SU-DHL-6 (cell line): ENCODE measurements at regions not wholly inside any gene's neighbourhood (a gene's known extent, or its start where the extent isn't known, plus 50 kb on each side); places are given as distances from the start of the nearest gene placed in this dataset.

Experiments used
- EZH2phosphoT487 ChIP-seq: fragments of 200-600 bp; sonication (generic), shearing (Covaris generic); conservative IDR thresholded peaks from 2 replicates; pipeline ENCODE4 v1.6.1; 2018; ENCODE audit warnings: mild to moderate bottlenecking, antibody characterized with exemption, low read length, moderate library complexity, mixed read lengths
- TF ChIP-seq, protein P1 (sequence below): fragments of 200-600 bp; sonication (generic); IDR thresholded peaks from one replicate; pipeline ENCODE4 v1.5.1; 2017; ENCODE audit warnings: antibody characterized with exemption, mild to moderate bottlenecking, low read length, moderate library complexity; ENCODE audit not compliant: insufficient read depth, poor library complexity, severe bottlenecking

- TF ChIP-seq EZH2phosphoT487: no peak
- TF ChIP-seq, protein P1, sequence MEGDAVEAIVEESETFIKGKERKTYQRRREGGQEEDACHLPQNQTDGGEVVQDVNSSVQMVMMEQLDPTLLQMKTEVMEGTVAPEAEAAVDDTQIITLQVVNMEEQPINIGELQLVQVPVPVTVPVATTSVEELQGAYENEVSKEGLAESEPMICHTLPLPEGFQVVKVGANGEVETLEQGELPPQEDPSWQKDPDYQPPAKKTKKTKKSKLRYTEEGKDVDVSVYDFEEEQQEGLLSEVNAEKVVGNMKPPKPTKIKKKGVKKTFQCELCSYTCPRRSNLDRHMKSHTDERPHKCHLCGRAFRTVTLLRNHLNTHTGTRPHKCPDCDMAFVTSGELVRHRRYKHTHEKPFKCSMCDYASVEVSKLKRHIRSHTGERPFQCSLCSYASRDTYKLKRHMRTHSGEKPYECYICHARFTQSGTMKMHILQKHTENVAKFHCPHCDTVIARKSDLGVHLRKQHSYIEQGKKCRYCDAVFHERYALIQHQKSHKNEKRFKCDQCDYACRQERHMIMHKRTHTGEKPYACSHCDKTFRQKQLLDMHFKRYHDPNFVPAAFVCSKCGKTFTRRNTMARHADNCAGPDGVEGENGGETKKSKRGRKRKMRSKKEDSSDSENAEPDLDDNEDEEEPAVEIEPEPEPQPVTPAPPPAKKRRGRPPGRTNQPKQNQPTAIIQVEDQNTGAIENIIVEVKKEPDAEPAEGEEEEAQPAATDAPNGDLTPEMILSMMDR: no peak
Measured at GRCh38 chr12:87119713-87120112, 863.5 kb upstream of the MGAT4C start.
